Glomerular endothelial cell (primary cell): ENCODE measurements at regions not wholly inside any gene's neighbourhood (a gene's known extent, or its start where the extent isn't known, plus 50 kb on each side); places are given as distances from the start of the nearest gene placed in this dataset.

Experiments used
- DNase-seq: peaks from one replicate; pipeline ENCODE4 v3.0.0-alpha.2; 2011; ENCODE audit warnings: low read depth, low spot score; ENCODE audit errors: extremely low read depth

DNA sequence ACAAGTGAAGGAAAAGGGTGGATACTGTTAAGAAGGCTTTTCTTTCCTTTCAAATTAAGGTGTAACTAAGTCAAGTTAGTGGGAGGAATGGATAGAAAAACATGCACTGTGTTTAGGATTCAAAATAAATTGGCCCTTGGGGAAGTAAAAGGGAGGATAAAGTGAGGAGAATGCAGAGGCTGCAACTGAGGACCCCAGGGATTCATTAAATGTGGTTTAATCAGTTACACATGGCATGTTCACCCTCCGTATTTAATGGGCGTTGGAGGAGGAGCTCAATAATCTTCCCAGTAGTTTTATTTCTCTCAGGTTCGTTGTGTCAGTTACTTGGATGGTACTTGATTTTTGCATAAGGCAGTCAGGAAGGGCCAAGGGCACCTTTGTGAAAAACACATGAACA, 966.3 kb downstream of the JRKL start:
- no peak for DNase-seq

DNA sequence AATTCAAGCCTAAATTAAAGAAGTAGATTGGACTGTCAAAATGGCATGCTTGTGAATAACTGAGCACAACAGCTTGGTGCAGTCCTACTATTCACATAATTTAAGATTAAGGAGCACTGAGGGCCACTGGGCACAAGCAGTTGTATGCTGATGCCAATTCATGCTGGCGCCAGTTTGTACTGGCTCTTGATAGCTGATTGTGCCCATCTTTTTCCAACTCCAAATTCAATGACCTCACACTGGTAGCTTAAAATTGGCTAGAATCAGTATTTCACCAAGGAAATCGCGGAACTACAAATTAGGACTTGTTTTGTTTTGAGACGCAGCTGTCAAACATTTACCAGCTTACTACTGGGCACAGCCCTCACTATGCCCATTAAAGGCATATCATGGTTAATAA, 969.2 kb downstream of the JRKL start:
- DNase-seq = no peak

DNA sequence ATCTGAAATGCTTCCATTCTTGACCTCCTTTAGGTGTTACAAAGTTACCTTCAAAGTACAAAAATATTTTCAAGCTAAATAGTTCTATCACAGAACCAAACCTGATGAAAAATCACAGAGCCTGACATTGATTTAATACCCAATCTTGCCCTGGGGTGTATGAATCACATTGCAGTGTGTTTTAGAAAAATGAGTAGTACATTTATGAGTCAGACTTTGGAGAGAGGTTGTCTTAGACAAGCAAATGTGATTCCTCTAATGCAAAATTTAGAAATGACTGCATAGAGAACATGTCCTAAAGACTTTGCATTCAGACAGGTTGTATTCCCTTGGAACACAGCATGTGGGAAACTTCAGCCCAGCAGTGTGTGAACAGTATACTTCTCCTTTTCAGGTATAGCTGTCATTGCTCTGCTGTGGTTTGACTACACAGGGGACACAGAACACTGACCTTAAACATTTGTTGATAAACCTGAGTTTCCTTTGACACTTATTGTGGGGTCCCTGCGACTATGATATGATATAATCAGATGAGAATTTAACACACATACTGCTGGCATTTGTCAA, 972.1 kb downstream of the JRKL start:
- DNase-seq = no peak

DNA sequence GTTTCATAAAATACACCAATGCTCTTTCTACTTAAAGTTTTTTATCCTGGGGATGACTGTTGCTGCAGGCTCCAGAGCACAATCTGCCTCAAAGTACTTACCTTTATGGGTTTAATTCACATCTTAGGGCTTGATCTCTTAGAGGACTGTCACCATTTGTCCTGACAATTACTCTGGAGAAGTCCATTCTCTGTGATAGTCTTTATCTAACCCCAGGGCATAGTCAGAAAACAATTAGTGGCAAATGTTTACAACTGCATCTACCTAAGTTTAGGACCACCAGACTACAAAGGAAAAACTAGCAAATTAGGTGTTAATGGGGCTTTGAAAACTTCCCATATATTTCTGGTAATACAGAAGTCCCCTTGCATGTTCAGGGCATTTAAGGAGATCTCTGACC, 973.5 kb downstream of the JRKL start:
- no peak for DNase-seq

DNA sequence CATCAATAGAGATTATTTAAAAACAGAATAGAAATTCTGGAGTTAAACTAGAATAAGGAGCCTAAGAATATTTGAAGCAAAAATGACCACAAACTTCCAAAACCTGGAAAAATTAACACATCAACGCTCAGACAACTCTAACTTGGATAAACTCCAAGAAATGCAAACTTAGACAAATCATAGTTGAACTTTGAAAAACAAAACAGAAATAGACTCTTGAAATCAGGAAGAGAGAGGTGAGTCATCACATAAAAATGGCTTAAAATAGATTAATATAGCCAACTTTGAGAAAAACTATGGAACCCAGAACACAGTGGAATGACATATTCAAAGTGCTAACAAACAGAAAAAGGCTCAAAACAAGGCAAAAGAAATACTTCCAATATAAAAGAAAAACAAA, 974.2 kb downstream of the JRKL start:
- DNase-seq = peak; percentile 67

DNA sequence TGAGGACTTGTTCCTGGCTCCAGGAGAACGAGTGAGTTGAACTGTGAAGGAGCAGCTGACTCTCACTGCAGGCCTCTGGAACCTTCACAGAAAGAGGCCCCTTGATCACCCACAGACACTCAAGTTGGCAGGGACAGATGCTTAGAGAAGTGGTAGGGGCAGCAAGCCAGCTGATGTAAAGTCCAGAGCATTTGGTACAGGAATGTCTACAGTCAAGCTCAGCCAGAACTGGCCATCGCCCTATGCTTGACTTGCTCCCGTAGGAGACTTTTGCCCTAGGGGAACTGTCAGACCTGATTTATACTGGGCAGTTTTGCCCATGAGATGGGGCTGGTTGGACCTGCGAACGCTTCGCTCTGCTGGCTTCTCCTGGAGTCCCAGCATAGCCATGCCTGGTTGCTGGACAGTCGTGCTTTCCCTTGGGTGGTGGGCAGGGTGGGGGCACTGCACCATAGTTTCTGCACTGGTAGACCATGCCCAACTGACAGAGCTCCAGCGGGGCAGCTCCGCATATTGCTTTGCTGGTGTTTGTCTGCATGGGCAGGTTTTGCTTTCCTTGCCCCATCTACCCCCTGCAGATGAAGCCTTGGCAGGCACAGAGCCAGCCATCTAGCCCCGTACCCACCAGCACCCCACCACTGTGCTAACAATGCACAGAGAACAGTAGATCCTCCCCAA, 977.7 kb downstream of the JRKL start:
- no peak for DNase-seq

DNA sequence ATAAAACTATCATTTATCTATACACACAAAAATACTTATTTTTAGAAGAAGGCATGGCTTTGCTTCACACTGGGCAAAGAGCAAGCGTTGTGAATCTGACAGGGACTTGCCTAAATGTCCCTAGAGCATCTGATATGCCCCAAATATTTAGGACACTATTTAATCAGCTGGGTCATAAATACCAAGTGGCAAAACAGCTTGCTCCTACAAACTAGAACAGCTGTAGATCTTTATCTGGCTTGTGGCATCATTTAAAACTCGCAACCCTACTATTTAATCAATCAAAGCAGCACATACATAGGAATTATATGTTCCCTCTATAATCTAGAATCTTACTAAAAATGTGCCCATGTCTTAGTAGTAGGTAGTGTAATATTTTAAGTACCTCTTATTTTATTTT, 999.5 kb downstream of the JRKL start:
- DNase-seq = no peak

DNA sequence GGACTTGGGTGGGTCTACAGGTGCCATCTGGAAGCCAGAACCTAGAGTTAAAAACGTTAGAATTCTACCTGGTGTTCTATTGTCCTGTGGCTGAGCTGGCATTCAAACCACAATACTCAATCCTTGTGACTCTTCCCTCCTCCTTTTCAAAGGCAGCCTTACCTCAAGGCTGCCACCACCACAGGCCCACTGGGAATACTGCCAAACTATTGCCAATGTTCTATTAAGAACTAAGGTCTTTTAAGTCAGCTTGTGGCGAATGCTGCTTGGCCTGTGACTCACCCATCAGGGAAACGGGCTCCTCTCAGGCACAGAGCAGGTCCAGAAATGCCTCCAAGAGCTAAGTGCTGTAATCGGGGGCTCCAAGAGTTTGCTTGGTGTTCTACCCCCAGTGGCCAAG, 1008.4 kb downstream of the JRKL start:
- DNase-seq = no peak

DNA sequence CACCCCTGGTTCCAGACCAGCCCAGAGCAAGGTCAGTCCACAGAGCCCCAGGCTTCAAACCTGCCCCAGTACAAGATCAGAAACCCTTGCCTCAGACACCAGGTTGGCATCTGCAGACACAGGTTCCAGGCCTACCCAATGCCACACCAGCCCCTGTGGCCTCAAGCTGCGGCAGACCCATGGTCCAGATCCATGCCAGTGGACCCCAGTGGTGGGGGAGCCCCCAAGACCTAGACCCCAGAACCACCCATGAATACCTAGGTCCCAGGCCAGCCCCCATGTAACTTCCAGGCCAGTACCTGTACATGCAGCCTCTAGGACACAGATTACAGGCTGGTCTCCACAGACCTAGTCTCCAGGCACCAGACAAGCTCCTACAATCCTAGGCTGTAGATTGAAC, 1019.3 kb downstream of the JRKL start:
- DNase-seq = no peak

DNA sequence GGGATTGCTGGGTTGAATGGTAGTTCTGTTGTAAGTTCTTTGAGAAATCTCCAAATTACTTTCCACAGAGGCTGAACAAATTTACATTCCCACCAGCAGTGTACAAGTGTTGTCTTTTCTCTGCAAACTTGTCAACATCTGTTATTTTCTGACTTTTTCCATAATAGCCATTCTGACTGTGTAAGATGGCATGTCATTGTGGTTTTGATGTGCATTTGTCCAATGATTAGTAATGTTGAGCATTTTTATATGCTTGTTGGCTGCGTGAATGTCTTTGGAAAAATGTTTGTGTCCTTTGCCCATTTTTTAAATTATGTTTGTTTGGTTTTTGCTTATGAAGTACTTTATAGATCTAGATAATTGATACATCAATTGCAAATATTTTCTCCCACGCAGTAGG, 1025.0 kb downstream of the JRKL start:
- DNase-seq = no peak

DNA sequence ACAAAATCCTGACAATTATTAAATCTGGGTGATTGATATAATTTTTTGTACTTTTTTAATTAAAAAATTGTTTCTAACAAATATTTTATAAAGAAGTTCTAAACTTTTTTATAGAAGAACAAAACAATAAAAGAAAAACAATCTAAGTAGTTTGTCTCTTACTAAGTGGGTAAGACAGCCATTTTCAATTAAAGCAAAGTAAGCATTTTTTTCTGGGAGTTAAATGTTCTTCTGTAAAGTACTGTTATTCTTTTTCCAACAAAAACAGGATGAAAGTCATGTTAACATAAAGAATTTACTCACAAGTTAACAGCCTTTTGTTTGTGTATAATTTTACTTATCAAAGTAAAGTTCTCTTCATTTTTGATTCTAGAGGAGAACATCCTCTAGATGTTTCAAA, 1029.9 kb downstream of the JRKL start:
- no peak for DNase-seq

DNA sequence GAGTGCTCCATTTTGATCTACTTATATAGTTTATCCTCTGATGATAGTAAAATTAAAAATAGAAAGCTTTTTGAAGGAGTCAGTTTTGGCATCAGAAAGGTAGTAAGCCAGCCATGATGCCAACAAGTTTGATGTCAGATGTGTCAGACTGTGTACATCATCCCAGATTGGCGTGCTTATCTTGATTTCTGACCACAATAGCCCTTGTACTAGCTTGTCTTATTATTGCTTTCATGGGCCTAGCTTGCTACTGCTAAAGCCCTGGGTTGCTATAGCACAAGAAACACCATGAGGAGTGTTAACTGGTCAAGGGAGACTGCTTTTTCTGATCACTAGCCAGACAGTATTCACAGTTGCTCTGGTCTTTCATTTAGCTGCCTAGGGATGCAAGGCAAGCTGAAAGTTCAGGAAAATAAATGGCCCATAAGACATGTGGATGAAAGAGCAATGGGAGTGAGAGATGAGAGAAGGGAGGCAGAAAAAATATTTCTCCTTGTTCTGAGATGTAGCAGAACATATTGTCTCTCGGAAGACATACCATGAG, 1038.5 kb downstream of the JRKL start:
- DNase-seq = no peak

DNA sequence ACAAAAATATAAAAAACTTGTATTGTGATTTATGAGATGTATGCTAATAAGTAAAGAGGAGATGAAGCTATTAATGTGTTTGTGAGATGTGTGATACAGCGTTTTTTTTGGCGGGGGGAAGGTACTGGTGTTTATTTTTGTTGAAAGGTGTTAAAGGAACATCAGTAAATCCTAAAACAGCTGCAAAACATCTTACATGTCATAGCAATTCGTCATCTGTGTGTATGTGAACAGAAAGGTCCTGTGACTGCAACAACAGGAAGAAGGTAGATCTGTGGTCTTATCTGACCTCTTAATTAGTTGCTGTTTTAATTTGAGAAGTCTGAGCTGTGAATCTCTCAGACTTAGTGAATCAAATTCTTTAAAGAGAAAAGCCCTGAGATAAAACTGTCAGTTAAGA, 1041.1 kb downstream of the JRKL start:
- DNase-seq = no peak

DNA sequence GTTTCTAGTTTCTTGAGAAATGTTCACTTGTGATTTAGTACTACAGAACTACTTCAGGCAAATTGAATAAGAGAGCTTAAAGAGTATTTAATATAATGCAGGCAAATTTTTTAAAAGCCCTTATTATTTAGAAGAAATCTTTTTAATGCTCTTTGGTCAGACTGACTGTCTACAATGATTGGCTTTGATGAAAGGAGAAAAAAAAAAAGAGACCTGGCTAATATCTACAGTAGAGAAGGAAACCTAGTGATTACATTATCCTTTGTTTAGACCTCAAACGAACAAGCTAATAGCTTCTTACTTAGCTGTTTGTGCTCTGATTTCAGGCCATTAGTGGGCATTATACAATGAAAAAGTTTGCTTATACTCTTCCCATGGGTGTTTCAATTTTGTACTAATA, 1043.1 kb downstream of the JRKL start:
- no peak for DNase-seq

DNA sequence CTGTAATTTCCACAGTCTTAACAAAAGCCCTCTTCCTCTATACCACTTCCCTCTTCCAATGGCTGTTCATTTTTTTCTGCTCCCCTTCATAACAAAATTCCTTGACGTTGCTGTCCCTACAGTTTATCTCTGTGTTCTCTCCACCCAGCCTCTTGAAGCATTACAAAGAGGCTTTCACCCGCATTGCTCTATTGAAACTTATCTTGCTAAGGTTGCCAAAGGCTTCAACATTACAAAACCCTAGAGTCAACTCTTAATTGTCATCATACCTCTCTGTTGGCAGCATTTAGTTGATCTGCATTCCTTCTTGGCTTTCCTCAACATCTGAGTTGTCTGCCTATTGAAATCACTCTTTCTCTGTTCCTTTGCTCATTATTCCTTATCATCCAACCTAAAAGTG, 1055.7 kb downstream of the JRKL start:
- no peak for DNase-seq

DNA sequence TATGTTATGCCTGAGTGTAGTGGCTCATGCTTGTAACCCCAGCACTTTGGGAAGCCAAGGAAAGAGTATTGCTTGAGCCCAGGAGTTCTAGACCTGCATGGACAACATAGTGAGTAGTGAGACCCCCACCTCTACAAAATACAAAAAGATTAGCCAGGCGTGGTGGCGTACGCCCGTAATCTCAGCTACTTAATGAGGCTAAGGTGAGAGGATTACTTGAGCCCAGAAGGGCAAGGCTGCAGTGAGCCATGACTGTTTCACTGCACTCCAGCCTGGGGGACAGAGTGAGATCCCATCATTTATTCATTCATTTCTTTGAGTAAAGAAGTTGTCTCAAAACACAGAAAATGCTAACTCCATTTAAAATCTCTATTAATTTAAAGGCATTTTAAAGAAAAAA, 1061.6 kb downstream of the JRKL start:
- no peak for DNase-seq

DNA sequence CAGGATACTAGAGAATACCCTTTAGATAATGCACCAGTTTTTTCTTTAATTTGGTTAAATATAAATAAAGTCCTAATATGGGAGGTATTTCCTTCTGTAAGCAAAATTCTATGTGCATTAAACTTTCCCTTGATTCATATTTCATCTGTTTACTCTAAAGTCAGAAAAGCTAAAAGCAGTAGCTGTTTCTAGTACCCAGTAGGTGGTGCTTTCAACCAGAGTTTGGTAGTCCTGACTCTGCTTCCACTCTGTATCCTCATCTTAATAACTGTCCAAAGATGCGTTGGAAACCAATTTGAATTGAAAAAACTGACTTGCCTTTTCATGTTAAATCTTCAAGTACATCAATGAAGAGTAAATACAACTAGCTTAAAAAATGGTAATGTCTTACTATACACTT, 1065.2 kb downstream of the JRKL start:
- peak; percentile 34 for DNase-seq

DNA sequence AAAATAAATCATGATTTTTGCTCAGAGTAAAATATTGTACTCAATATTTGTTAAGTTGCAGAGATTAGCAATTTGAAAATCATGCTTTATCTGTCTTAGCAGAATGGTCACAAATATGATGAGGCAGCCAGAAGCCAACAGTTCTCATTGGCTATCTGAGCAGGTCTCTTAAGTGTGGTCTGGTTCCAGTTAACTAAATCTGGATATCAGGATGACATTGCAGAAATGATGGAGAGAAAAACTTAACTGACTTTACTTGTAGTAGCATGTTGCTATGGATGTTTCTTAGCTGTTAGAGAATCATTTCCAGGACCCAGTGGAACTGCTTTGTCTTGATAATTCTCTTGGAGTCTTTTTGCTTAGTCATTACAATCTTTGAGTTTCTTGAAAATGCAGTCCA, 1070.3 kb downstream of the JRKL start:
- DNase-seq = no peak

DNA sequence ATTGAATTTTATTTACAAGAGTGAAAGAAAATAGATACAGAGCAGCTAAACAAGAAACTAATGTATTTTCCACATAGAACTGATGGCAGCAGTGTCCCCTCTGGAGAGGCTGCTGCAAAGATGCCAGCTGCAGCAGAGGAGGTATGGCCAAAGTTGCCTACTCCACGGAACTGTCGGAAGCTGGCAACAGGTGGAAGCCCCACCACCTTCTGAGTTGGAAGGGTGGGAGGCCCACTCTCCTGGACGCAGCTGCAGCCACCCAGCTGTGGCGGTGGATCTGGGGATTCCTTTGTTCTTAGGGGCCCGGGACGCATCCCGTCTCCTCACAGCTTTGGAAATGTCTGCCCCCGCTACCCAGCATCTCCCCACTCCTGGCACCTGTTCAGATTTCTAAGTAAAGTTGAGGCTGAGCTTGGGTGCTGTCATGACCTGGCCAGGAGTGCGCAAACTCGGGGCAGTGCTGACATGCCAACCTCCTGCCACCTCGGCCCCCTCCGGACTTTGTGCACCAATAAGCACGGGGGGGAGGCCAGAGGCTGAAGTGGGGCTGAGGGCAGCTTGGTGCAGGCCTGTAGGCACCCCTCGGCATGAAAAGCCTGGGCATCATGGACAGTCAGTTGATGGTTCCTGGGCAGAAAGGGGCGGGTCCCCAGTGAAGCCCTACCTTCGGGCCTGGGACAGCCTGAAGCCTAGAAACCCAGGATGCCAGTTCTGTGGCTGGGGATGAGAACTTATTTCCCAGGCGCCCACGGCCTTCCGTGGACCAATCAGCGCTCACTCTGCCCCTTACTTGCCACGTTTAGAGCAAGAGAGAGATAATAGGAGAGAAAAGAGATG, 1071.4 kb downstream of the JRKL start:
- DNase-seq = no peak

DNA sequence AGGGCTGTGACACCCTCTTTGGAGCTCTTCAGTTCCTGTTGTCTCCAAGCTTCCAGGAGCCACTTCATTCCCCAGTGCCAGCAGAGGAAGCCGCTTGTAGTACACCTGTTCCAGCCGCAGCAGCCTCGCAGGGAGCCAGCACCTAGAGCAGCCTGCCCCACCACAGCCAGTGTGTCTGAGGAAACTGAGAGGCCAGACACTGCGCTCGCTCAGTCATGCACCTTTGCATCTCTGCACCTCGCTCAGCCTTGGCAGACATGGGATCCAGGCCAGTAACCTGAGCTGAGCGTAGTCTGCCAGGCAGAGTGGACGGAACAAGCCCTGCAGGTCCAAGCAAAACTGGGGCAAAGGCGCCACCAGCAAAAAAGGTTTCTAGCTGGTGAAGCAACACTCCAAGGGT, 1072.1 kb downstream of the JRKL start:
- DNase-seq = no peak

DNA sequence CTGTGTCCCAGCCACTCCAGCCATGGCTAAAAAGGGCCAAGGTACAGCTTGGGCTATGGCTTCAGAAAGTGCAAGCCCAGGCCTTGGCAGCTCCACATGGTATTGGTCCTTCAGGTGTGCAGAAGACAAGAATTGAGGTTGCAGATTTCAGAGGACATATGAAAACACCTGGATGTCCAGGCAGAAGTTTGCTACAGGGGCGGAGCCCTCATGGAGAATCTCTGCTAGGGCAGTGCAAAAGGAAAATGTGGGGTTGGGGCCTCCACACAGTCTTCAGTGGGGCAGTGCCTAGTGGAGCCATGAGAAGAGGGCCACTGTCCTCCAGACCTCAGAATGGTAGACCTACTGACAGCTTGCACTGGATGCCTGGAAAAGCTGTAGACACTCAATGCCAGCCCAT, 1074.1 kb downstream of the JRKL start:
- no peak for DNase-seq

DNA sequence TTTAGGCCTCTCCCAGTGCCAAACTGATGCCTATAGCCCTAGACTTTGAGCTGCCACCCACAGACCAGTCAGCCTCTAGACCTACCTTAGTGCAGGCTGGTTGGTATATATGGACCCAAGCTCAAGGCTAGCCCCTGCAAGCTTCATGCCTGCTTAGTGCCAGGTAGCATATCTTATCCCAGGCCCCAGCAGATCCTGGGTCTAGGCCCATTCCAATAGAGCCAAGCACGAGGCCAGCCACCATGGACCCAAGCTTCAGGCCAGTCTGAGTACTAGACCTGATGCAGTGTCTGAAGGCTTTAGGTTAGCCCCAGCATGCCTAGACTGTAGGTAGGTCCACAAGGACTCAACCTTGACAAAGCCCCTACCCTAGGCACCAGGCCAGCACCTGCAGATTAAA, 1081.7 kb downstream of the JRKL start:
- no peak for DNase-seq
